NCI-H524 (cell line): ENCODE measurements at regions not wholly inside any gene's neighbourhood (a gene's known extent, or its start where the extent isn't known, plus 50 kb on each side); places are given as distances from the start of the nearest gene placed in this dataset.

Source experiments
- DNase-seq, 2 experiments: peaks; one replicate each; lab custom pipeline; 2025; lab: John Stamatoyannopoulos, UW

- no peak for DNase-seq
These were observed 186.4 kb downstream of the BCOR start for GRCh38 chrX:39911278-39911897.

- DNase-seq = no peak
These were observed 185.6 kb downstream of the BCOR start for GRCh38 chrX:39912126-39912525.

GRCh38 chrX:39915081-39915480, 182.7 kb downstream of the BCOR start:
- no peak for DNase-seq

GRCh38 chrX:39915596-39915995, 182.2 kb downstream of the BCOR start:
- DNase-seq = no peak

GRCh38 chrX:39921838-39922237, 175.9 kb downstream of the BCOR start:
- DNase-seq = no peak

- DNase-seq = no peak
These were observed 175.3 kb downstream of the BCOR start for GRCh38 chrX:39922488-39922887.

GRCh38 chrX:39922926-39923325, 174.8 kb downstream of the BCOR start:
- no peak for DNase-seq

- DNase-seq = no peak
These were observed 170.4 kb downstream of the BCOR start for GRCh38 chrX:39927380-39927779.

GRCh38 chrX:39928704-39929378, 168.9 kb downstream of the BCOR start:
- no peak for DNase-seq

- DNase-seq = no peak
These were observed 168.3 kb downstream of the BCOR start for GRCh38 chrX:39929379-39930025.

- no peak for DNase-seq
These were observed 166.8 kb downstream of the BCOR start for GRCh38 chrX:39930786-39931528.

GRCh38 chrX:39931529-39932282, 166.1 kb downstream of the BCOR start:
- DNase-seq = no peak

GRCh38 chrX:39935411-39936064, 162.2 kb downstream of the BCOR start:
- DNase-seq = no peak

GRCh38 chrX:39936886-39937770, 160.6 kb downstream of the BCOR start:
- no peak for DNase-seq

- DNase-seq = no peak
These were observed 159.3 kb downstream of the BCOR start for GRCh38 chrX:39938466-39938865.

- DNase-seq = no peak
These were observed 158.1 kb downstream of the BCOR start for GRCh38 chrX:39939678-39940077.

GRCh38 chrX:39941332-39941920, 156.3 kb downstream of the BCOR start:
- no peak for DNase-seq

GRCh38 chrX:39944416-39944815, 153.3 kb downstream of the BCOR start:
- no peak for DNase-seq

GRCh38 chrX:39945709-39946108, 152.0 kb downstream of the BCOR start:
- no peak for DNase-seq

GRCh38 chrX:39946822-39947221, 150.9 kb downstream of the BCOR start:
- DNase-seq = no peak
